DOHH2 (cell line): ENCODE measurements at regions not wholly inside any gene's neighbourhood (a gene's known extent, or its start where the extent isn't known, plus 50 kb on each side); places are given as distances from the start of the nearest gene placed in this dataset.

Source experiments
- EZH2phosphoT487 ChIP-seq: fragments of 200-600 bp; sonication (generic); IDR thresholded peaks from 2 replicates; pipeline ENCODE4 v1.6.1; 2017; ENCODE audit warnings: borderline replicate concordance, mild to moderate bottlenecking, antibody characterized with exemption, low read length, moderate library complexity, mixed read lengths
- TF ChIP-seq, protein P1 (sequence below): fragments of 200-600 bp; sonication (generic); IDR thresholded peaks from one replicate; pipeline ENCODE4 v1.5.1; 2014; ENCODE audit warnings: antibody characterized with exemption, mild to moderate bottlenecking, low read depth, low read length; ENCODE audit not compliant: poor library complexity, severe bottlenecking

DNA sequence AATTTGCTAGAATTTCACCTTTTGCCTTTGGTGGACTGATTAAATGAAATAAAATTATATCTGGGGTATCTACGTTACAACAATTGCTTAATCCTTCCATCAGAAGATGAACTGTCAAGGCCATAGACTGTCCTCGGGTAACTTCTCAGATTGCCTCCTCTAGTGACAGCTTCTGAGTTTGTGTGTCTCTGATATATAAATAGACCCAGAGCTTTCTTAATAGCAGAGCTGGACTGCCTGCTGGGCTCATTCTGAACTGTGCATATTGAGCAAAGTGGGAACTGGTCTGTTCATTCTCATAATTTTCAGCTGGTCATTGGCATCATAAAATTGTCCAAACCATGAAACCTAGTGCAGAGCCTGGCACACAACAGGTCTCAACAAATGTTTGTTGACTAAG is 99.1 kb upstream of the GRAMD1B start:
- TF ChIP-seq, protein P1, sequence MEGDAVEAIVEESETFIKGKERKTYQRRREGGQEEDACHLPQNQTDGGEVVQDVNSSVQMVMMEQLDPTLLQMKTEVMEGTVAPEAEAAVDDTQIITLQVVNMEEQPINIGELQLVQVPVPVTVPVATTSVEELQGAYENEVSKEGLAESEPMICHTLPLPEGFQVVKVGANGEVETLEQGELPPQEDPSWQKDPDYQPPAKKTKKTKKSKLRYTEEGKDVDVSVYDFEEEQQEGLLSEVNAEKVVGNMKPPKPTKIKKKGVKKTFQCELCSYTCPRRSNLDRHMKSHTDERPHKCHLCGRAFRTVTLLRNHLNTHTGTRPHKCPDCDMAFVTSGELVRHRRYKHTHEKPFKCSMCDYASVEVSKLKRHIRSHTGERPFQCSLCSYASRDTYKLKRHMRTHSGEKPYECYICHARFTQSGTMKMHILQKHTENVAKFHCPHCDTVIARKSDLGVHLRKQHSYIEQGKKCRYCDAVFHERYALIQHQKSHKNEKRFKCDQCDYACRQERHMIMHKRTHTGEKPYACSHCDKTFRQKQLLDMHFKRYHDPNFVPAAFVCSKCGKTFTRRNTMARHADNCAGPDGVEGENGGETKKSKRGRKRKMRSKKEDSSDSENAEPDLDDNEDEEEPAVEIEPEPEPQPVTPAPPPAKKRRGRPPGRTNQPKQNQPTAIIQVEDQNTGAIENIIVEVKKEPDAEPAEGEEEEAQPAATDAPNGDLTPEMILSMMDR = no peak
- no peak for TF ChIP-seq EZH2phosphoT487
